Adrenal gland (tissue), 5 donors: ENCODE measurements at regions not wholly inside any gene's neighbourhood (a gene's known extent, or its start where the extent isn't known, plus 50 kb on each side); places are given as distances from the start of the nearest gene placed in this dataset.
"Not testable (repeated sequence)": the region's sequence is repeated elsewhere in the genome, so short reads cannot be mapped to it uniquely, and the experiment has no call there.

Experiments used
- POLR2A ChIP-seq, 2 donors: fragments of 450-650 bp; IDR thresholded peaks; one replicate each; pipeline ENCODE4 v1.6.1; 2017; ENCODE audit warnings: antibody characterized with exemption in 2 of 2, mild to moderate bottlenecking in 2 of 2, moderate library complexity in 1 of 2
- TF ChIP-seq, protein P1 (sequence below), 6 experiments: fragments of 450-650 bp in 4 of 6; fragments of 200-600 bp in 2 of 6; sonication (generic) in 1 of 6; IDR thresholded peaks; 1 replicate in 5 of 6; 2 replicates in 1 of 6; pipeline versions ENCODE4 v1.5.1 to v1.8.0; 2016 to 2021; ENCODE audit warnings: antibody characterized with exemption in 6 of 6, mild to moderate bottlenecking in 2 of 6, moderate library complexity in 1 of 6
- donor health status: DM: no; HTN: no; CAD: no.

DNA sequence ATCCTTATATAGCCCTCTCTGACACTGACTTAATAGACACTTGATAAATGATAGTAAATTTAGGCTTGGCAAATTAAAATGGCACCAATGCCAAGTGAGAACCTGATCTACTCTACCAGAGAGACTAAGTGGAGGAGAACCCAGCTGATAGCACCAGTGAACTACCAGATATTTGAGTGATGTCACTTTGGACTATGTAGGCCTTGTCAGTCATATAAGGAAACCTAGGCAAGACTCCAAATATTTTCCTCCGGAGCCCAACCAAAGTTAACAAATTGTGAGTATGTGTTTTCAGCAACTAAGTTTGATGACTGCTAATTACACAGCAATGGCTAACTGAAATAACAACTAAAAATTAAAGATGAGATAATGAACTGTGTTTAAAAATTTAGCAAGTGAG is 1522.9 kb upstream of the TPTE start:
- TF ChIP-seq, protein P1, sequence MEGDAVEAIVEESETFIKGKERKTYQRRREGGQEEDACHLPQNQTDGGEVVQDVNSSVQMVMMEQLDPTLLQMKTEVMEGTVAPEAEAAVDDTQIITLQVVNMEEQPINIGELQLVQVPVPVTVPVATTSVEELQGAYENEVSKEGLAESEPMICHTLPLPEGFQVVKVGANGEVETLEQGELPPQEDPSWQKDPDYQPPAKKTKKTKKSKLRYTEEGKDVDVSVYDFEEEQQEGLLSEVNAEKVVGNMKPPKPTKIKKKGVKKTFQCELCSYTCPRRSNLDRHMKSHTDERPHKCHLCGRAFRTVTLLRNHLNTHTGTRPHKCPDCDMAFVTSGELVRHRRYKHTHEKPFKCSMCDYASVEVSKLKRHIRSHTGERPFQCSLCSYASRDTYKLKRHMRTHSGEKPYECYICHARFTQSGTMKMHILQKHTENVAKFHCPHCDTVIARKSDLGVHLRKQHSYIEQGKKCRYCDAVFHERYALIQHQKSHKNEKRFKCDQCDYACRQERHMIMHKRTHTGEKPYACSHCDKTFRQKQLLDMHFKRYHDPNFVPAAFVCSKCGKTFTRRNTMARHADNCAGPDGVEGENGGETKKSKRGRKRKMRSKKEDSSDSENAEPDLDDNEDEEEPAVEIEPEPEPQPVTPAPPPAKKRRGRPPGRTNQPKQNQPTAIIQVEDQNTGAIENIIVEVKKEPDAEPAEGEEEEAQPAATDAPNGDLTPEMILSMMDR (IDR thresholded peaks at IDR 0.05), result not testable (repeated sequence)
- not testable (repeated sequence) for TF ChIP-seq POLR2A (IDR thresholded peaks at IDR 0.05)
